Panc1 (cell line): ENCODE measurements at regions not wholly inside any gene's neighbourhood (a gene's known extent, or its start where the extent isn't known, plus 50 kb on each side); places are given as distances from the start of the nearest gene placed in this dataset.

Source experiments
- ATAC-seq: fragments of 200-7000 bp; cut with Tn5 transposase; 2 replicates; pipeline ENCODE4 v1.9.1; 2020; ENCODE audit warnings: mild to moderate bottlenecking, moderate library complexity
- BruUV-seq: library from RNA; stranded (reverse); fragments of 400-500 nt; replicated peaks from 2 replicates; lab custom pipeline; 2021; lab: Mats Ljungman, UMichigan
- CTCF ChIA-PET: fragments of 300-600 bp; sonication (Branson Sonifier 250); formaldehyde crosslinking; loops from one replicate; lab custom pipeline; 2022; ENCODE audit warnings: antibody characterized with exemption; lab: Charles Lee
- POLR2A ChIA-PET: fragments of 300-600 bp; sonication (Branson Sonifier 250); formaldehyde crosslinking; loops from one replicate; lab custom pipeline; 2022; ENCODE audit warnings: antibody characterized with exemption; lab: Charles Lee
- DNase-seq: peaks from one replicate; pipeline ENCODE4 v3.0.0-alpha.2; 2010; ENCODE audit warnings: low read depth, low spot score
- H3K27ac ChIP-seq: 2 replicates; pipeline ENCODE4 v1.5.1; 2011; ENCODE audit warnings: mild to moderate bottlenecking, low read length, inconsistent platforms
- H3K27me3 ChIP-seq: fragments of 200-500 bp; sonication (Bioruptor generic); 2 replicates; pipeline ENCODE4 v1.6.0; 2014; ENCODE audit warnings: low read length, inconsistent platforms; ENCODE audit not compliant: control insufficient read depth, insufficient read depth
- H3K36me3 ChIP-seq: fragments of 200-500 bp; sonication (Bioruptor generic); 2 replicates; pipeline ENCODE4 v1.5.1; 2014; ENCODE audit warnings: inconsistent platforms, mild to moderate bottlenecking, low read length, moderate library complexity; ENCODE audit not compliant: control insufficient read depth, insufficient read depth
- H3K4me1 ChIP-seq: 2 replicates; pipeline ENCODE4 v1.5.1; 2011; ENCODE audit warnings: inconsistent platforms, mild to moderate bottlenecking, low read length, moderate library complexity; ENCODE audit not compliant: control insufficient read depth, insufficient read depth
- H3K4me3 ChIP-seq, 2 experiments: 2 replicates each; pipeline ENCODE4 v1.5.1; 2011 to 2012; ENCODE audit warnings: low read depth in 2 of 2, low read length in 2 of 2, mild to moderate bottlenecking in 2 of 2, inconsistent platforms in 1 of 2, moderate library complexity in 1 of 2
- H3K9me3 ChIP-seq: fragments of 200-500 bp; sonication (Bioruptor generic); 2 replicates; pipeline ENCODE4 v1.5.1; 2014; ENCODE audit warnings: low read depth, mild to moderate bottlenecking, inconsistent platforms, low read length, moderate library complexity; ENCODE audit not compliant: control insufficient read depth, insufficient read depth
- CTCF ChIP-seq: fragments of 450-650 bp; IDR thresholded peaks from 2 replicates; pipeline ENCODE4 v1.5.1; 2017; ENCODE audit warnings: mild to moderate bottlenecking
- POLR2AphosphoS5 ChIP-seq: IDR thresholded peaks from 2 replicates; pipeline ENCODE4 v1.6.1; 2012; ENCODE audit warnings: mild to moderate bottlenecking, low read depth, low read length, moderate library complexity
- REST ChIP-seq, 2 experiments: IDR thresholded peaks; 2 replicates each; pipeline ENCODE4 v1.6.1; 2011 to 2012; ENCODE audit warnings: low read depth in 2 of 2, control low read depth in 1 of 2, low read length in 1 of 2, mild to moderate bottlenecking in 1 of 2, moderate library complexity in 1 of 2; ENCODE audit not compliant: insufficient read depth in 1 of 2
- SIN3A ChIP-seq: IDR thresholded peaks from 2 replicates; pipeline ENCODE4 v1.6.1; 2012; ENCODE audit warnings: low read depth, mild to moderate bottlenecking, low read length, moderate library complexity, borderline replicate concordance; ENCODE audit not compliant: insufficient read depth
- TCF7L2 ChIP-seq: IDR thresholded peaks from 2 replicates; pipeline ENCODE4 v1.6.1; 2011; ENCODE audit warnings: mild to moderate bottlenecking, low read depth, low read length, inconsistent platforms
- in situ Hi-C: cut with HindIII; loops from 2 replicates; pipeline ENCODE4 v1.10.0; 2016; ENCODE audit warnings: low sequenced_read_pairs, low pct_unique_long_range_greater_than_20kb
- intact Hi-C: fragments of 100-400 bp; cut with micrococcal nuclease; formaldehyde crosslinking; loops from one replicate; pipeline ENCODE4 v1.10.0; 2022; ENCODE audit not compliant: unreplicated experiment

GRCh38 chr18:6595666-6596065 lies 133.8 kb upstream of the ARHGAP28 start:
- Histone ChIP-seq H3K36me3 (no peaks in the 10 kb centered on the region), H3K9me3 (no peaks in the 10 kb centered on the region), H3K27ac (no peak overlapping the region), H3K4me3 (no peak overlapping the region), H3K27me3 (no peaks in the 10 kb centered on the region), H3K4me1 (no peaks in the 10 kb centered on the region)
- in situ Hi-C loops (no loop called here), intact Hi-C loops (no loop called here)
- ChIA-PET CTCF (no interaction called here), POLR2A (no interaction called here)
- ATAC-seq (no peak), DNase-seq (no peak)
- TF ChIP-seq SIN3A (no peak), REST (IDR thresholded peaks at IDR 0.05; ENCODE audit: insufficient read depth in 1 of 2, low read depth in 2 of 2, low read length in 1 of 2) (no peak), CTCF (no peak), TCF7L2 (no peak), POLR2AphosphoS5 (no peak)
- no TSS peak for BruUV-seq

- Histone ChIP-seq H3K4me1 (no peaks in the 10 kb centered on the region), H3K27ac (no peak overlapping the region), H3K27me3 (no peaks in the 10 kb centered on the region), H3K9me3 (no peaks in the 10 kb centered on the region), H3K4me3 (no peak overlapping the region), H3K36me3 (no peaks in the 10 kb centered on the region)
- ATAC-seq = no peak
- POLR2A ChIA-PET = no interaction called here
- TF ChIP-seq REST (IDR thresholded peaks at IDR 0.05; ENCODE audit: insufficient read depth in 1 of 2, low read depth in 2 of 2, low read length in 1 of 2) = no peak
- DNase-seq = no peak
- intact Hi-C loops = no loop called here
- CTCF ChIA-PET = no interaction called here
- in situ Hi-C loops = no loop called here
- no TSS peak for BruUV-seq
Measured at GRCh38 chr18:6598657-6599056, 130.9 kb upstream of the ARHGAP28 start.
